ENCODE measurements at regions not wholly inside any gene's neighbourhood (a gene's known extent, or its start where the extent isn't known, plus 50 kb on each side); places are given as distances from the start of the nearest gene placed in this dataset.

- TF ChIP-seq YY1 (IDR thresholded peaks at IDR 0.05; ENCODE audit: insufficient read depth, insufficient read length) (no peak), ZNF274 (IDR thresholded peaks at IDR 0.05; ENCODE audit: low read depth, low read length) (no peak)
These were observed 143.4 kb upstream of the TSC22D2 start for GRCh38 chr3:150264561-150265279.

Data from NT2/D1 (cell line).